GM21360 (cell line): ENCODE measurements at regions not wholly inside any gene's neighbourhood (a gene's known extent, or its start where the extent isn't known, plus 50 kb on each side); places are given as distances from the start of the nearest gene placed in this dataset.

Source experiments
- ATAC-seq: cut with Tn5 transposase; IDR thresholded peaks from one replicate; pipeline ENCODE4 v1.9.1; 2021; ENCODE audit warnings: mild to moderate bottlenecking, moderate library complexity; ENCODE audit not compliant: unreplicated experiment

- no peak for ATAC-seq
These were observed 1021.9 kb downstream of the NSUN3 start for GRCh38 chr3:95084738-95085137.

- no peak for ATAC-seq
These were observed 1025.6 kb downstream of the NSUN3 start for GRCh38 chr3:95088464-95088863.

- no peak for ATAC-seq
These were observed 1034.6 kb downstream of the NSUN3 start for GRCh38 chr3:95097493-95097892.

GRCh38 chr3:95120921-95121320 lies 1058.1 kb downstream of the NSUN3 start:
- no peak for ATAC-seq

GRCh38 chr3:95123104-95123503 lies 1060.2 kb downstream of the NSUN3 start:
- no peak for ATAC-seq

- ATAC-seq, result no peak
These were observed 1072.0 kb downstream of the NSUN3 start for GRCh38 chr3:95134693-95135413.

GRCh38 chr3:95148107-95148506 lies 1085.2 kb downstream of the NSUN3 start:
- no peak for ATAC-seq

GRCh38 chr3:95151590-95151989 lies 1088.7 kb downstream of the NSUN3 start:
- no peak for ATAC-seq

GRCh38 chr3:95154766-95155165 lies 1091.9 kb downstream of the NSUN3 start:
- no peak for ATAC-seq

GRCh38 chr3:95162794-95163193 lies 1099.9 kb downstream of the NSUN3 start:
- ATAC-seq, result no peak

GRCh38 chr3:95167748-95168147 lies 1104.9 kb downstream of the NSUN3 start:
- no peak for ATAC-seq

- no peak for ATAC-seq
These were observed 1105.7 kb downstream of the NSUN3 start for GRCh38 chr3:95168526-95168925.

GRCh38 chr3:95172164-95172943 lies 1109.5 kb downstream of the NSUN3 start:
- no peak for ATAC-seq

- ATAC-seq, result no peak
These were observed 1114.2 kb downstream of the NSUN3 start for GRCh38 chr3:95177096-95177495.

- ATAC-seq, result no peak
These were observed 1121.2 kb downstream of the NSUN3 start for GRCh38 chr3:95184038-95184437.

- ATAC-seq, result no peak
These were observed 1126.5 kb downstream of the NSUN3 start for GRCh38 chr3:95189348-95189747.

GRCh38 chr3:95197661-95198060 lies 1134.8 kb downstream of the NSUN3 start:
- ATAC-seq, result no peak

GRCh38 chr3:95200384-95200783 lies 1137.5 kb downstream of the NSUN3 start:
- no peak for ATAC-seq

- no peak for ATAC-seq
These were observed 1148.0 kb downstream of the NSUN3 start for GRCh38 chr3:95210878-95211277.

GRCh38 chr3:95212117-95212516 lies 1149.3 kb downstream of the NSUN3 start:
- ATAC-seq, result no peak

- no peak for ATAC-seq
These were observed 1152.6 kb downstream of the NSUN3 start for GRCh38 chr3:95215437-95215957.

GRCh38 chr3:95217661-95218060 lies 1154.8 kb downstream of the NSUN3 start:
- no peak for ATAC-seq
